ENCODE measurements at regions not wholly inside any gene's neighbourhood (a gene's known extent, or its start where the extent isn't known, plus 50 kb on each side); places are given as distances from the start of the nearest gene placed in this dataset.
"Not testable (repeated sequence)": the region's sequence is repeated elsewhere in the genome, so short reads cannot be mapped to it uniquely, and the experiment has no call there.

DNA sequence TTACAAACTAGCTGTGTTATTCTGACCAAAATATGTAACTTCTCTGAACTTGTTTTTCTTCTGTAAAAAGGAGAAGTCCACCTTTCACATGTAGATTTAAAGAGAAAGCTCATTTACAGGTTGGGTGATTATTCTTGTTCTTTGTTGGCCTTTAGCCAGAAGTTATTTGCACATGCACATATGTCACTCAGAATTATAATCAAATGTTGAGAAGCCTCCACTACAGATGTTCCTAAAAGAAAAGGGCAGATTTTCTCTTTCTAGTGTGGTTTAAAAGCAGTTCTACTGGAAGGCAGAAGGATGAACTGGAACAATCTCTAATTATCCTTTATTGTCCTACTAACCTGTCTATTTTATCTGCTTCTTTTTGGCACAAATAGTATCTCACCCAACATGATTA lies 209.8 kb upstream of the ELAVL2 start:
- Mint-ChIP-seq H3K4me1 (no peaks in the 10 kb centered on the region), H3K9me3 (peaks cover 25% of the 10 kb centered on the region), H3K27ac (no peak overlapping the region), H3K4me3 (no peak overlapping the region), H3K27me3 (no peaks in the 10 kb centered on the region), H3K36me3 (ENCODE audit: low read depth) (no peaks in the 10 kb centered on the region)
- CTCF ChIA-PET: no interaction called here
- no peak for DNase-seq
- POLR2A ChIA-PET: no interaction called here

- no peaks in the 10 kb centered on the region for H3K27me3 Mint-ChIP-seq
- H3K27ac Mint-ChIP-seq: no peak overlapping the region
- POLR2A ChIA-PET: no interaction called here
- DNase-seq: no peak
- peaks cover 14% of the 10 kb centered on the region for H3K9me3 Mint-ChIP-seq
- H3K4me1 Mint-ChIP-seq: no peaks in the 10 kb centered on the region
- H3K4me3 Mint-ChIP-seq: no peak overlapping the region
- CTCF ChIA-PET: interaction anchor here (0.8 kb wide), 1 partner anchor 11 kb away, joined by 3 read pairs; no protein-coding TSS in a partner anchor
- H3K36me3 Mint-ChIP-seq (ENCODE audit: low read depth): no peaks in the 10 kb centered on the region
Measured at GRCh38 chr9:24011881-24012280, 185.8 kb upstream of the ELAVL2 start.

DNA sequence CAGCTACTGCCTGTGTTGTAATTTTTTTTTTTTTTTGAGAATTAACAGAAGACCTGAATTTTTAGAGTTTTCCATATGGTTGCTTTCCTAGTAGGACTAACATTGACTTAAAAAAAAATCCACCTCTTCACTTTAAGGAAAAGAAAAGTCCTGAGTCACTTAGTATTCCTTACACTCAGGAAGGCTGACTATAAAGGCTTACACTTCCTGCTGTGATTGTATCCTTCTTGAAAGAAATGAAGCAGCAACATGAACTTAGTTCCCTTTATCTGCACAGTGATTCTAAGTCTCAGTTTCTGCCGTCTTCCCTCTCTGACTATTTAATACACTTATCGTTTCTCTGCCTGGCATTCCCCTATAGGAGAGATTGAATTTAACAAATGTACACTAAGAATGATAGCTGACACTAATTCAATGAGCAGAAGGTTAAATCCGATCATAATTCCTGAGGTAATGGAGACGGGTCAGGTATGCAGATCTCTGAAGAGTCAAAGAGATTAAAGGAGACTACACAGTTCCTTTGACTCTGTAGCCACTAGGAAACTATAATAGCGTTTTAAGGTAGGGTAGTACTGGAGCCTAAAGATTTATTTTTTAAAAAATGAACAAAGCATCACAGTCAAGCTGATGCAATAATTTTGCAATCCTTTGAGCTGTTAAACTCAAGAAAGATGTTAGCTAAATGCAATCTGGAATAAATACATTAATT lies 185.1 kb upstream of the ELAVL2 start:
- Mint-ChIP-seq H3K4me1 (no peaks in the 10 kb centered on the region), H3K27me3 (no peaks in the 10 kb centered on the region), H3K9me3 (peaks cover 14% of the 10 kb centered on the region), H3K27ac (no peak overlapping the region), H3K36me3 (ENCODE audit: low read depth) (no peaks in the 10 kb centered on the region), H3K4me3 (no peak overlapping the region)
- ChIA-PET POLR2A (no interaction called here), CTCF (interaction anchor here (0.8 kb wide), 1 partner anchor 11 kb away, joined by 3 read pairs; no protein-coding TSS in a partner anchor)
- no peak for DNase-seq

GRCh38 chr9:24009322-24009721 lies 183.3 kb upstream of the ELAVL2 start:
- no peaks in the 10 kb centered on the region for H3K36me3 Mint-ChIP-seq (ENCODE audit: low read depth)
- no peak overlapping the region for H3K27ac Mint-ChIP-seq
- POLR2A ChIA-PET: no interaction called here
- H3K27me3 Mint-ChIP-seq: no peaks in the 10 kb centered on the region
- peaks cover 13% of the 10 kb centered on the region for H3K9me3 Mint-ChIP-seq
- H3K4me3 Mint-ChIP-seq: no peak overlapping the region
- DNase-seq: no peak
- H3K4me1 Mint-ChIP-seq: no peaks in the 10 kb centered on the region
- CTCF ChIA-PET: interaction anchor here (1.1 kb wide), 1 partner anchor 23 kb away, joined by 3 read pairs; no protein-coding TSS in a partner anchor

GRCh38 chr9:24007185-24007584 lies 181.1 kb upstream of the ELAVL2 start:
- ChIA-PET POLR2A (no interaction called here), CTCF (no interaction called here)
- H3K4me1 Mint-ChIP-seq: no peaks in the 10 kb centered on the region
- H3K9me3 Mint-ChIP-seq: peaks cover 11% of the 10 kb centered on the region
- no peaks in the 10 kb centered on the region for H3K36me3 Mint-ChIP-seq (ENCODE audit: low read depth)
- no peak overlapping the region for H3K4me3 Mint-ChIP-seq
- H3K27ac Mint-ChIP-seq: no peak overlapping the region
- H3K27me3 Mint-ChIP-seq: no peaks in the 10 kb centered on the region
- DNase-seq: no peak

DNA sequence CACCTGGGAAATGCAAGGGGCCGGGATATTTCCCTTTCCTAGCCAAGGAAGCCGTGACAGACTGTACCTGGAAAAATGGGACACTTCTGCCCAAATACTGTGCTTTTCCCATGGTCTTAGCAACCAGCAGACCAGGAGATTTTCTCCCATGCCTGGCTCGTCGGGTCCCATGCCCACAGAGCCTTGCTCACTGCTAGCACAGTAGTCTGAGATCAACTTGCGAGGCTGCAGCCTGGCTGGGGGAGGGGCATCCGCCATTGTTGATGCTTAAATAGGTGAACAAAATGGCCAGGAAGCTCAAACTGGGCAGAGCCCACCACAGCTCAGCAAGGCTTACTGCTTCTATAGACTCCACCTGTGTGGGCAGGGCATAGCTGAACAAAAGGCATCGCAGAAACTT lies 165.8 kb upstream of the ELAVL2 start:
- H3K4me3 Mint-ChIP-seq; H3K27me3 Mint-ChIP-seq; DNase-seq; H3K4me1 Mint-ChIP-seq; CTCF ChIA-PET; H3K36me3 Mint-ChIP-seq (ENCODE audit: low read depth); POLR2A ChIA-PET; H3K27ac Mint-ChIP-seq: not testable (repeated sequence)
- peaks cover 13% of the 10 kb centered on the region for H3K9me3 Mint-ChIP-seq

- Mint-ChIP-seq H3K27me3 (no peaks in the 10 kb centered on the region), H3K4me3 (no peak overlapping the region), H3K9me3 (peaks cover 6% of the 10 kb centered on the region), H3K4me1 (no peaks in the 10 kb centered on the region), H3K27ac (no peak overlapping the region), H3K36me3 (ENCODE audit: low read depth) (no peaks in the 10 kb centered on the region)
- POLR2A ChIA-PET: no interaction called here
- no peak for DNase-seq
- CTCF ChIA-PET: no interaction called here
Measured at GRCh38 chr9:23979491-23979890, 153.5 kb upstream of the ELAVL2 start.

DNA sequence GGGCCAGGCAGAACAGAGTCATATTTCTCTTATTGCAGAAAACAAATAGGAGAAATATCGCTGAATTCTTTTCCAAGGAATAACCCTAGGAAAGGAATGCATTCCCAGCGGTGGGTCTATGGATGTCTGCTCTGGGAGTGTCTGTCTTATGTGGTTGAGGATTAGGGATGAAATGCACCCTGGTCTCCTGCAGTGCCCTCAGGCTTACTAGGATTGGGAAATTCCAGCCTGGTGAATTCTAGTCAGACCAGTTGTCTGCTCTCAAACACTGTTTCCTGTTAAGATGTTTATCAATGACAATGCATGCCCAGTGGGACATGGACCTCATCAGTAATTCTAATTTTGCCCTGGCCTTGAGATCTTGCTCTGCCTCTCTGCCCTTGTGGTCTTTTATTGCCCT lies 136.1 kb upstream of the ELAVL2 start:
- H3K9me3 Mint-ChIP-seq: peaks cover 24% of the 10 kb centered on the region
- H3K27ac Mint-ChIP-seq: no peak overlapping the region
- H3K27me3 Mint-ChIP-seq: no peaks in the 10 kb centered on the region
- ChIA-PET POLR2A (no interaction called here), CTCF (no interaction called here)
- no peak for DNase-seq
- no peak overlapping the region for H3K4me3 Mint-ChIP-seq
- no peaks in the 10 kb centered on the region for H3K36me3 Mint-ChIP-seq (ENCODE audit: low read depth)
- H3K4me1 Mint-ChIP-seq: no peaks in the 10 kb centered on the region

DNA sequence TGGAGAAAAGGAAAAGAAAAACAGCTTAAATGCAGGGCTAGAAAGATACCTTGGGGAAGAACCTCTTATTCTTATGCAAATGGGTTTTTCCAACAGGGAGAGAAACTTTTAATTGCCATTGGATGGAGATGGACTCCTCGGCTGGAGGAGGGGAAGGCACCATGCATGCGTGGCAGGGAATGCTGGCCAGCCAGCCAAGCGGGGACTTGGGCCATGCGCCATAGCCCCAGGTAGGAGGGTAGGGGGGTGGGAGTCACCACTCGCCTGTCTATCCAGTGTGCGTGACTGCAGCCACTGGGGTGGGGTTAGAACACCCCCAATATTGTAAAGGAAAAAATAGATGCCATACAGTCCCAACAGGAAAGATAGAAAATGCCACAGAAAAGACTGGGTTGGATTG lies 119.9 kb upstream of the ELAVL2 start:
- Mint-ChIP-seq H3K27me3 (no peaks in the 10 kb centered on the region), H3K27ac (no peak overlapping the region), H3K36me3 (ENCODE audit: low read depth) (no peaks in the 10 kb centered on the region), H3K4me1 (no peaks in the 10 kb centered on the region), H3K4me3 (no peak overlapping the region), H3K9me3 (peaks cover 17% of the 10 kb centered on the region)
- CTCF ChIA-PET: no interaction called here
- POLR2A ChIA-PET: no interaction called here
- no peak for DNase-seq

DNA sequence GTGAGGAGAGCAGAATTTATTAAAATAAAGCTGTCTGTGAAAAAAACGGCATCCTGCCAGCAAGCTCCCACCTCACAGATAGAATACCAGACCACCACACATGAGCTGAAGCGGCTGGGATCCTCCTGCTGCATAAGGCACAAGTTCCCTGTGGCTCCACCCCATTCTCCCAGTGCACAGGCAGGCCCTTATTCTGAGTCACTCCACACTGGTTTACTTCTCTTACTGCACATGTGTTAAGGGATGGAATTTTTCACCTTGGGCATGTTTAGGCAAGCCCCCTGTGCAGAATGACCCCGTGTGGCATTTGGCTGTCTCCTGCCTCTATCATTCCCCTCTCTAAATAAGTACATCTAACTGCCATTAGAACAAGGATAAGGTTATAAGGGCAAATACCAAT lies 115.0 kb upstream of the ELAVL2 start:
- ChIA-PET POLR2A (no interaction called here), CTCF (no interaction called here)
- Mint-ChIP-seq H3K27me3 (no peaks in the 10 kb centered on the region), H3K4me3 (no peak overlapping the region), H3K4me1 (no peaks in the 10 kb centered on the region), H3K36me3 (ENCODE audit: low read depth) (no peaks in the 10 kb centered on the region), H3K9me3 (peaks cover 17% of the 10 kb centered on the region), H3K27ac (no peak overlapping the region)
- DNase-seq: no peak

DNA sequence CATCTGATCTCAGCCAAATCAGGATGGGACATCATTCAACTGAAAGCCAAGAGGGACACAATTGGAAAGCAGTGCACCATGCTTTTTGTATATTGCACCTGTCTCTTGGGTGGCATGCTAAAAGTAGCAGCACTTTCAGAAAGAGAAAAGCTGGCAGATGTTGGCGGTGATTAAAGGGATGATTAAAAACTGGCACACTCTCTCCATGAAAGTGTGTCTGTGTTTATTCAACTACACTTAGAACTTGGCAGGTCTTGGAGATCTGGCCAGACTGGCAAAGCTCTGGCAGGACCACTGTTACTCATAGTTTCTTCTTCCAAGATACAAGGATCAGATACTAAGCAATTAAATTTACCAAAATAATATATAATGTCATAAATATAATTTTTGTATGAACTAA lies 112.9 kb upstream of the ELAVL2 start:
- DNase-seq: no peak
- no peaks in the 10 kb centered on the region for H3K4me1 Mint-ChIP-seq
- CTCF ChIA-PET: no interaction called here
- peaks cover 7% of the 10 kb centered on the region for H3K9me3 Mint-ChIP-seq
- H3K27me3 Mint-ChIP-seq: no peaks in the 10 kb centered on the region
- no peak overlapping the region for H3K4me3 Mint-ChIP-seq
- no peaks in the 10 kb centered on the region for H3K36me3 Mint-ChIP-seq (ENCODE audit: low read depth)
- POLR2A ChIA-PET: no interaction called here
- no peak overlapping the region for H3K27ac Mint-ChIP-seq

- no peak for DNase-seq
- no peak overlapping the region for H3K27ac Mint-ChIP-seq
- no peaks in the 10 kb centered on the region for H3K9me3 Mint-ChIP-seq
- no peaks in the 10 kb centered on the region for H3K36me3 Mint-ChIP-seq (ENCODE audit: low read depth)
- POLR2A ChIA-PET: no interaction called here
- H3K27me3 Mint-ChIP-seq: no peaks in the 10 kb centered on the region
- CTCF ChIA-PET: no interaction called here
- H3K4me1 Mint-ChIP-seq: no peaks in the 10 kb centered on the region
- no peak overlapping the region for H3K4me3 Mint-ChIP-seq
Measured at GRCh38 chr9:23934291-23934906, 108.4 kb upstream of the ELAVL2 start.

GRCh38 chr9:23933348-23933747 lies 107.3 kb upstream of the ELAVL2 start:
- no peak overlapping the region for H3K27ac Mint-ChIP-seq
- peaks cover 3% of the 10 kb centered on the region for H3K9me3 Mint-ChIP-seq
- no peak for DNase-seq
- no peaks in the 10 kb centered on the region for H3K36me3 Mint-ChIP-seq (ENCODE audit: low read depth)
- ChIA-PET CTCF (no interaction called here), POLR2A (no interaction called here)
- no peak overlapping the region for H3K4me3 Mint-ChIP-seq
- no peaks in the 10 kb centered on the region for H3K27me3 Mint-ChIP-seq
- no peaks in the 10 kb centered on the region for H3K4me1 Mint-ChIP-seq

- no peak for DNase-seq
- Mint-ChIP-seq H3K9me3 (peaks cover 7% of the 10 kb centered on the region), H3K4me1 (no peaks in the 10 kb centered on the region), H3K27ac (no peak overlapping the region), H3K27me3 (no peaks in the 10 kb centered on the region), H3K4me3 (no peak overlapping the region), H3K36me3 (ENCODE audit: low read depth) (no peaks in the 10 kb centered on the region)
- CTCF ChIA-PET: interaction anchor here (1.6 kb wide), 1 partner anchor 14 kb away, joined by 3 read pairs; no protein-coding TSS in a partner anchor
- POLR2A ChIA-PET: no interaction called here
Measured at GRCh38 chr9:23926368-23926767, 100.3 kb upstream of the ELAVL2 start.

All from activated CD4-positive, alpha-beta T cell treated with anti-CD3 and anti-CD28 coated beads, Interleukin-2, amount 10 ng/mL, durations not matched to agents 7 days and 5 days (primary cell).